Dermis microvascular lymphatic vessel endothelial cell (primary cell): ENCODE measurements at regions not wholly inside any gene's neighbourhood (a gene's known extent, or its start where the extent isn't known, plus 50 kb on each side); places are given as distances from the start of the nearest gene placed in this dataset.

ENCODE experiments used
- DNase-seq, 2 donors: peaks; one replicate each; pipeline versions ENCODE4 v3.0.0 to v3.0.0-alpha.2; 2010; ENCODE audit warnings: low read depth in 2 of 2

GRCh38 chr10:16352146-16352545 lies 84.7 kb upstream of the PTER start:
- DNase-seq = no peak

DNA sequence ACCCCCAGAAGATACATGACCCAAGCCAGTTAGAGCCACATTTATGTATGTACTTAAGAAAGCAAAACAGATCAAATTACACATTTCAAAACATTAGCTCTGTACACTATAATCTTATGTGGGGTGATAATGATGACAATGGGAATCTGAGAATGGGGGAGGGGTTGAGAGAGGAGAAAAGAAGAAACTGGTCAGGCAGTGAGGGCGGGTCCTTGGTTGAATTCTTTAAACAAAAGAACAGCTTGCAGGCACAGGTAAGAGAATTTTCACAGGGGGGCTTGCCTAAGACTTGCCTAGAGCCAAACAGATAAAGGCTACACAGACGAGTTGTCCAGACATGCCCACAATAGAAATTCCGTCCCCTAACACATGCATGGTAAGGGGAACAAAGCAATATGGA lies 76.8 kb upstream of the PTER start:
- no peak for DNase-seq

DNA sequence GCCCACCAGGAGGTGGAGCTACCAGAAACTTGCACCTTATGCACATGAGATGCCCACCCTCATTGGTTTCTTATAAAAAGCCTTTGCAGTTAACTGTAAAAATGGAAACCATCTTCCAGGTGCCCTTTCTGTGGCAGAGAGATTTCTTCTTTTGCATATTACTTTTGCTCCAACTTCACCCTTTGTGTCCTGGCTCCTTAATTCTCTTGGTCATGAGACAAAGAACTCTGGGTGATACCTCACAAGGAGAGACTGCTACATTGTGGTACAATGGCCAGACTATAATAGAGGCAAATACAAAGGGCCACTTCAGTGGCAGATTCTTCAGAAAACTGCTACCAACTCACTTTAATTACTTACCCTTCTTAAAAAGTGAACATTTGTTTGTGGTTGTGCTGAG lies 76.4 kb upstream of the PTER start:
- no peak for DNase-seq

- no peak for DNase-seq
Measured at GRCh38 chr10:16361086-16361485, 75.7 kb upstream of the PTER start.

GRCh38 chr10:16363741-16364140 lies 73.1 kb upstream of the PTER start:
- DNase-seq = no peak

- no peak for DNase-seq
Measured at GRCh38 chr10:16367621-16368292, 69.1 kb upstream of the PTER start.

DNA sequence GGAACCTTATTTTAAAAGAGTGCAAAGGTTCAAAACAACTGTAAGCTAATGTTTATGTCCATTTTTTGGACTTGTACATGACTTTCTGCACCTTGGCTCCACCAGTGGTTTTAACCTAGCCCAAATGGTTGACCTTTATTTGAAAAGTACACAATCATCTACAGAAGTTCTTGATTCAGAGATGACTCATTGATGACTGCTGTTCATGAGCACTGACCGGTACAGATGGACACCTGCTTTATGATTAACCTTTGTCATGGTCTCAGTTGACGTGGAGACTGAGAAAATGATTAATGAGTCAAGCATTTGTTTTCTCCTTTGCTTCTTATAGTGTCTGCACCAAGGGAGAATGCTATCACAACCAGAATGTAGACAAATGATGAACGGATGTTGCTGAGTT lies 55.7 kb upstream of the PTER start:
- peak in 1 of 2 donors; percentile 23 for DNase-seq

DNA sequence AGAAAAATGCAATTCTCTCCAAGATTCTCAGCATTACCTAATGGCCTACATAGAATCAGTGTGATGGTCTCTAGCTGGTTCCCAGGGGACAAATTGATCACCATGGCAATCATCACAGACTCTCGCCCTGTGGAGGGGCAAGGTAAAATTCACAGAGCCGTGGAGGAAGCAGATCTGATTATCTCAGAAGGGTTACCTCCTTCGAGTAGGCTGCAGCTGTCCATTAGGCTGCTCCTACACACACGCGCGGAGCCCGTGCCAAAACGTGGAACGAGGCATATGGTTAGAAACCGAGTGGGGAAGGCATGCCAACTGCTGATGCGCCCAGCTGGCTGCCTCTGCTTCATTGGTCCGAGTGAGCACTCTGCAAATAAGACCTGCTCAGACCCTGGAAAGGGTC lies 52.8 kb upstream of the PTER start:
- no peak for DNase-seq

- DNase-seq = no peak
Measured at GRCh38 chr10:16386855-16387254, 50.0 kb upstream of the PTER start.
